Activated naive CD8-positive, alpha-beta T cell treated with anti-CD3 and anti-CD28 coated beads, Interleukin-2, amount 50 U/mL, for 16 hours (primary cell): ENCODE measurements at regions not wholly inside any gene's neighbourhood (a gene's known extent, or its start where the extent isn't known, plus 50 kb on each side); places are given as distances from the start of the nearest gene placed in this dataset.

Experiments
- DNase-seq: peaks from one replicate; pipeline ENCODE4 v3.0.0-alpha.2; 2020; ENCODE audit warnings: low read depth, low spot score

DNA sequence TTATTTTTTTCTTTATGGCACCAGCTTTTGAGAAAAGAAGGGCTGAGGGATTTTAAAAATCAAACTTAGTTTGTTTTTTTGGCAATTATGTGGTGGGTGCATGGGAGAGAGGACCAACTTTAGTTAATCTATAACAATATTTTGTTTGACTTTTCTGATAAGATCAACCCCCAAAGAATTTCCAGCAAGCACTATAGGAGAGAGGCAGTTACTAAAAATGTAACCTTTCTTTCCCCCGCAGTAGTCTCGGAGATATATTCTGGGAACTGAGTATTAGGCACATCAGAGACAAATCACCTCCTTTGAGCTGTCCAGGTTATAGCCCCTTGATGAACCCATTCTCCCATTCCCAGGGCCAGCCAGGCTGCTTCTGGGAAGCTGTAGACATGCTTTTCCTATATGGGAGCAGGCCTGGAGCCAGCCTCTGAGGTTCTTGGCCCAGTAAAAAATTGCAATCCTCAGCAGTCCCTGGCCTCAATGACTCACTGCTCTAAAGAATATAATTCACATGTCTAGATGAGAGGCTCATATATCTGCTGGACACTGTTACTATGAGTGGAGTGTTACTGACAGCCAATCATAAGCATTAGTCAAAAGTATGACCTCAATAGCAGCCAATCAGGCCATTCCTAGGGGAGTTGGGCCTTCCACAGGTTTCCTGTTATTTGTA, 138.3 kb upstream of the AGBL1 start:
- no peak for DNase-seq

DNA sequence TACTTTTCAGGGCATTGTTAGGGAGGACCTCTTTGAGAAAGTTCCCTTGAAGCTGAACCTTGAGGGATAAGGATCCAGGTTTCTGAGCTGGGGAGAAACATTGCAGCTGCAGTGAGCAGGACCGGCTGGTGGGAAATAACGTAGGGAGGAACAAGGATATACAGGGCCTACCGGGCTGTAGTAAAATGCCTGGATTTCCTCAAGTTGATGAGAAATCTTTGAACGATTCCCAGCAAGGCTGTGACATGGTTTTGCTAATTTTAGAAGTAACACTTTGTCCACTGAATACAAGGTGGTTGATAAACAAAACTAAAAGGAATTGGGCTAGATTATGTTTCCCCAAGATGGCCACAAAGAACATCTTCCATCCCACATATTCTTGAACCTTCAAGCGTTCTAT, 137.0 kb upstream of the AGBL1 start:
- no peak for DNase-seq

DNA sequence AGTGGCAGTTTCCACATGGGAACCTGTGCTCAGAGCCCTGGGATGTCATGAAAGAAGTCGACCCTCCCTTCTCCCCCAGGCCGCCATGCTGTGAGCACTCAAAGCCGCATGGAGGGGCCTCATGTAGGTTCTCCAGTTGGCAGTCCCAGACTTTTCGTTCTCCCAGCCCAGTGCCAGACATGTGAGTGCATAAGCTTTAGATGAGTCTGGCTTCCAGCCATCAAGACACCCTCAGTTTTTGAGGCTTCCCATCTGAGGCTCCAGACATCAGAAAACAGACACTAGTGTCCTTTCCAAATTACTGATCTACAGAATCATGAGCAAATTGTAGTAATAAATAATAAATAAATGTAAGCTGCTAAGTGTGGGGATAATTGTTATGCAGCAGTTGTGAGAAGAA, 136.5 kb upstream of the AGBL1 start:
- no peak for DNase-seq

DNA sequence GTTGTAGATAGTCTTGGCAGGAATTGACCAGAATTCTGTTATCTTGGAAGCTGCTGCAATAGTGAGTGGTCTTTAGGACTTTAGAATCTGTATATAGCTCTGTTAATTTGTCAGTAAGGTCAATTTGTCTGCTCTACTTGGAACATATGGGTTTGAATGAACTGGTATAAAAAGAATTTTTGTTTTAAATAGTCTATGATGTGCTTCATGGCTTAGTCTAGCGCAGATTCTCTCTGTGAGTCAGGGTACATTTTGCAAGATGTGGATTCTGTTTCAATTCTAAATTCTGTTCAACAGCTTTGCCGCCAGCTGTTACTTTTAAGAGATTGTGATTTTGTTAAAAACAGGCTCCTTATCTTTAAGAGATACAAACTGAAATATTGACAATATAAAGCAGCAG, 135.9 kb upstream of the AGBL1 start:
- DNase-seq: no peak

DNA sequence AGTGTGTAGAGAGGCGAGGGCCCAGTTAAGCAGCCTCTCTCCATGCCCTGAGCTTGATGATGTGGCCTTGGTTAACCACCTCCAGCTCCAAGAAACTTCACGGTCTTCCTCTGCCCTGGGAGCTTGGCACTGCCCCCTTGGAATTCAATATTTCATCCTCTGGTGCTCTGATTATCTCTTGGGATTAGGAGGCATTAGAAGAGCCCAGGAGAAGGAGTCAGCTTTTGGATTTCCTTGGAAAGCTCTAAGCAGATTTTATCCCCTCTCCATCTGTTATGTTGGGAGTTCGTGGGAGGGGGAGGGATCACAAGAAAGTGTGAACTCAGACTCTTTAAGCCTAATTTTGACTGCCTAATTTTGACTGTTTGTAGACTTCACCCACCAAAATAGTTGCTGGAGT, 132.7 kb upstream of the AGBL1 start:
- no peak for DNase-seq

DNA sequence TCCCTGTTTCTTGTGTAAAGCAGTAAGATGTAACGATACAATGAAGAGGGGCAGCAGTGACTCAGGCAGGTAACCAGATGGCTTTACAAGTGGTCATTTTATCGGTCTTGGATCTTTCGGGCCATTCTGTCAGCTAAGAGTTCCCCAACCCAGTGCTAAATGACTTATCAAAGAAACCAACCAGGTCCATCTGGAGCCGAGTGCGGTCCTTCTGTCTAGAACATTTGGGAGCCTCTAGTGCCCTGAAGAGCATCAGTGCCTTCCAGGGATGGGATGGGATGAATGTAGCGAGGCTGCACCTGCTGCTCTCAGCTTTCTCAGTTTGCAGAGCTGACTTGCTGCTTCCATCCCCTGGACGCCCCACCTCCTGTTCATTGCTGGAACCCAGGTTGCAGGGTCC, 131.7 kb upstream of the AGBL1 start:
- DNase-seq: no peak

DNA sequence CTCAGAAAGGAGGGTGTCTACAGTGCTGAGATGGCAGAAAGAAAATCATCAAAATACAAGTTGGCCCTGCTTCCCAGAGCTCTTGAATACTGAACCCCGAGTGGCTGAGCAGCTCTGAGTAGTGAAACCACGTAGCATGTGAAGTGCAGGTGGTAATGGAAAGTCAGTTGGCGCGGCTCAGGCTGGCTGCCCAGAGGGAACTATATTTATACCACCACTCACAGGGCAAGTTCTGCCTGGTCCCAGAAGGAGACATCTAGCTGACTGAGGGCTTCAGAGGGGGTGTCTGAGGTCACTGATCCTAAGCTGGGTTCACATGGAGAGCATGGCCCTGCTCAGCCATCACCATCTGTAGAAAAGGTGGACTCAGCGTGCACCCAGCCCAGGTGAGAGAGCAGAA, 129.6 kb upstream of the AGBL1 start:
- DNase-seq: no peak

DNA sequence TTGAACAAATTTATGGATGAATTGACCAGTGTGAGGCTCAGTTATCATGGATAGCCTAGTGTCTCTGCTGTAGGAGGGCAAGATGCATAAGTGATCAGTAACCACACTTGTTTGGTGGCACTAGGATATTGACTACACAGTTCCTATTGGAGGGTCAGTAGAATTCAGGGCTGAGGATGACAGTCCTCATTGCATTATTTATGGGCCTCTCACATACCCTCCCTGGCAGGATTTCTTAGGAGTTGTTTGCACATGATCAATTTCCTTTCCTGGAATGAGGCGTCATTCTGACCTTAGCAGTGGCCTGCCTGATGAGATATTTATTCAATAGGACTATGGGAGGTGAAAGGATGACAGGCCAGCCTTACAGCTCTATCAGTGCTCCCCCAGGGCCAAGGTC, 125.1 kb upstream of the AGBL1 start:
- DNase-seq: no peak

DNA sequence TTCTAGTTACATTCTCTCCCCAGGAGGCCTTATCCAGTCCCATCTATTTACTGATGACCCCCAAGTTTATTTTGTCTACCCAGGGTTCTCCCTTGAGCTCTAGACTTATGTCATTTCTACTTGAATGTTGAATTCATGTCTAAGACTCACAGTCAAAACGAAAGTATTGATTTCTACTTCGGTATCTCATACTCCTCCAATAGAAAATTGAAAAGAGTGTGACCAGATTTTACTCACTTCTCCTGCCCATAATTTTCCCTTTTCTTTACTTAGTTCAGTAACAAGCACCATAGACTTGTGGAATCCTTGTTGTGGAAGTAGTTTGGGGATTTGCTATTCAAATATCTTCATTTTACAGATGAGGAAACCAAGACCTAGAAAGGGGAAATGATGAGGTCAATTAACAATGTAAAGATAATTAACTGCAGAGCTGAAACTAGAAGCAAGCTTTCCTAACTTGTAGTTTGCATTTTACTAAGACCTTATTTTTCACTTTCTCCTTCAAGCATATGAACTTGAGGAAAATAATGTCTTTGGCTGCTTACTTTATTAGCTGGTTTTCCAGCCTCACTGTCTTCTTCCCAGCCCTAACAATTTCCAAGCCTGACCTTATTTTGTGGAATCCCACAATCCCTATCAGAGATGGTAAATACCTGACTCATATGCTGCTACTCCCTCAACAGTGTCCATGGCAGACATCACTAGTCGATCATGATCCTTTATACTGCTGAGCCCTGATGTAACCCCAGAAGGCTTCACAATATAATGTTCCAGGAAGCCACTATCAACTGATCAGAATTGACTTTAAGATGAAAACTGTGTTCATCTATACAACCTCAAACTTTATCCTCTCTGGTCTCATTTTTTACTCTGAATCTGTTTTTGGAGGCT, 123.9 kb upstream of the AGBL1 start:
- no peak for DNase-seq

DNA sequence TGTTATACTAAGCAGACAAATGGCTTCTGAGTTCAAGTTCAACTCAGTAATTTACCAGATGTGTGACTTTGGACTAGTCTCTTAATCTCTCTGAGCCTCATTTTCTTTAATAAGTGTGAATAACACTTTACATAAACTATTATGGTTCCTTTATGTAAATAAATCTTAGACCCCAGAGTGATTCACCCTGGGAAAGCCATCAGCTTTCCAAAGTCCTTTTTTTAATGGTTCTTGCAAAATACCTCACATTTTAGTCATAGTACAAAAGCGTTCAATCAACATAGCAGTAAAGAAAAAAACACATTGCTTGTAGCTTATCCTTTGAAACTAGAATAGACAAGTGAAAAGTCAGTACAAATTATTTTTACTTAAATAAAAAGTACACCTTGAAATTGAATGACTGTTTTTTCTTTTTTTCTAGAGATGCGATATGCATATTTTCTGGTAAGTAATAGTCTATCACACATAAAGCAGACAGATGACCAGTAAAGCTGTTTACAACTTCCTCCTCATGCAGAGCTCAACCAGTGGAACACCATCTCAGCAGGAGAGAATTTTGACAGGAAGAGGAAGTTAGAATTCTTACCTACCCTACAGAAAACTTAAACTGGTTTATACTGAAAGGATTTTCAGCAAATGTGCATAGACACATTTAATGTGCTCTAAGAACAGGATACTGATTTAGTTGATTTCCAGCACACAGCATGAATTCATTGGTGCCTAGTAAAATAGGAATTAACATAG, 123.0 kb upstream of the AGBL1 start:
- no peak for DNase-seq

DNA sequence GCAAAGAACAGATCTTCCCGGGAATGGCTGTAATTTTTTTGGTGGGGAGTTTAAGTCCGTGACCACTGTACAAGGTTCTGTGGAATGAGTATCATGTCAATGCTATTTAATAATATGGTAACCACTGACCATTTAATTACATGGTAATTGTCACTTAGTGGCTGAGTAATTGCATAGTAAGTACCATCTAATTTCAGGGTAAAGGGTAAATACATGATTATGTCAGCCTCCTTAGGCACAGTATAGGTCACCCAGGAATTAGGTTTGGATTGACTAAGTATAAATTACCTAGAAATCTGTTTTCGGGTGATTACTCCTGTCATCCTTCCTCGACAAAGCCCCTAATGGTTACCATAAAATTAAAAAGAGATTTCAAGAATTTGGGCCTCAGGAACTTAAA, 120.1 kb upstream of the AGBL1 start:
- DNase-seq: no peak

DNA sequence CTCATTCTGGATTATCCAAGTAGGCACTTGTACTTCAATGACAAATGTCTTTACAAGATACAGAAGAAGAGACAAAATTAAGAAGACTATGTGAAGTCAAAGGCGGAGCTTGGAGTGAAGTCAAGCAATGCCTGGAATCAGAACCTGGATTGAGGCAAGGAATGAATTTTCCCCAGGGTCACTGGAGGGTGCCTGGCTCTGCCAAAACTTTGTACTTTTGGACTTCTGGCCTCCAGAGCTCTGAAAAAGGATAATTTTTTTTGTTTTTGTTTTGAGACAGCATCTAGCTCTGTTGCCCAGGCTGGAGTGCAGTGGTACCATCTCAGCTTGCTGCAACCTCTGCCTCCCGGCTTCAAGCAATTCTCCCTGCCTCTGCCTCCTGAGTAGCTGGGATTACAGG, 119.3 kb upstream of the AGBL1 start:
- DNase-seq: no peak

DNA sequence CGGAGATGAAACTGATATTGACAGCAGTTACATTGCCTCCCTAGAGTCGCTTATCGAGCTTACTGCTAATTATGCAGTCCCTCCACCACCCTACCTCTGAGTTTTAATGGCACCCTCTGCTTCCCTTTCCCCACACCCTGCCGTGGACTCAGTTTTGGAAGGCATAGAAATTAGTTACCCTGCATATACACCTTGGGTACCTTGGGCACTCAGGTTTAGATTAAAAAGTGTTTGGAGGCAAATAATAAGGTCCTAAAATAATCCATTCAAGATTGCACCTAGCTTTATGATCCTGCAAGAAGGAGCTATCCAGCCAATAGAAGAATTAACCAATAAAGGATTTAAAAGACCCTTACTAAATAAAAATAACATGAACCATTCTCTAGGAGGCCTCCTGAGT, 117.8 kb upstream of the AGBL1 start:
- no peak for DNase-seq

DNA sequence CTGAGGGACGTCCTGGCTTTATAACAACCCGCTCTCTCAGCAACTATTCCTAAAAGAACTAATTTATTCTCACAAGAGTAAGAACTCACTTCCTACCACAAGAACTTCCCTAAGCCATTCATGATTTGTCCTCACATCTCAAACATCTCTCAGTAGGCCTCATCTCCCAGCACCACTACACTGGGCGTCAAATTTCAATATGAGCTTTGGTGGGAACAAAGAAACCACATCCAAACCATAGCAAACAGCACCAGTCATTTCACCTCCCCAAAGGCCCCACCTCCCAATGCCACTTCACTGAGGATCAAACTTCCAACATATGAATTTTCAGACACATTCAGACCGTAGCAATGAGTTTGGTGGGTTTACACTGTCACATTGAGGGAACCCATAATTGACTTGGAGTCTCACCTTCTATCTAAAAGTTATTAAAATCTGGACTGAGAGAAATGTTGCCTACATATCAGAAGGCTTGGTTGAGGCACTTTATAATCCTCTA, 116.4 kb upstream of the AGBL1 start:
- no peak for DNase-seq

DNA sequence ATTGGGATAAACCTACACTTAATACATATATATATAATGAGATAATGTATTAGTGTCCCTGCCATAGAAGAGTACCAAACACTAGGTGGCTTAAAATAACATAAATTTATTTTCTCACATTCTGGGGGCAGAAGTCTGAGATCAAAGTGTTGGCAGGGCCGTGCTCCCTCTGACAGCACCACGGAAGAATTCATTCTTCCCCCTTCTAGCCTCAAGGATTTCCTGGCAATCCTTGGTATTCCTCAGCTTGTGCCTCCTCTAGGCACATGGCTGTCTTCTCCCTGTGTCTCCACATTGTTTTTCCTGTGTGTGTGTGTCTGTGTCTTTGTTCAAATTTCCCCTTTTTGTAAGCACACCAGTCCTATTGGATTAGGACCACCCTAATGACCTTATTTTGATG, 115.2 kb upstream of the AGBL1 start:
- DNase-seq: no peak

DNA sequence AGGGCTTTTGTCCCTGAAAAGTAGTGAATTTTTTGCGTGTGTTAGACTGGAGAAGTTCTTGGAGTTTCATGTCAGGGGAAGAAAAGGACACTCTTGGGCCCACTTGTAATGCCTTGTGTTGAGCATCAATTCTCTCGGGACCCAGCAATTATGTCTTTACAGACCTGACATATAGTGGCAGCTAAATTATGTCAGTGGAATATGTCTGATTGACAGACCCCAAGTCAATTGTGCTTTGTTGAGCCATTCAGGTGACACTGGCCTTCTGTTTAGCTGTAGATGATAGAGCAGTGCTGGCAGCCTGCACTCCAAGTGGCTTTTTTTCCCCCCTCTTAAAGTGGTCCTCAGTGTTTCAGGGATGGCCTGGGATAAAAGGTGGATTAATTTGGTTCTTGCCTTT, 112.1 kb upstream of the AGBL1 start:
- no peak for DNase-seq

DNA sequence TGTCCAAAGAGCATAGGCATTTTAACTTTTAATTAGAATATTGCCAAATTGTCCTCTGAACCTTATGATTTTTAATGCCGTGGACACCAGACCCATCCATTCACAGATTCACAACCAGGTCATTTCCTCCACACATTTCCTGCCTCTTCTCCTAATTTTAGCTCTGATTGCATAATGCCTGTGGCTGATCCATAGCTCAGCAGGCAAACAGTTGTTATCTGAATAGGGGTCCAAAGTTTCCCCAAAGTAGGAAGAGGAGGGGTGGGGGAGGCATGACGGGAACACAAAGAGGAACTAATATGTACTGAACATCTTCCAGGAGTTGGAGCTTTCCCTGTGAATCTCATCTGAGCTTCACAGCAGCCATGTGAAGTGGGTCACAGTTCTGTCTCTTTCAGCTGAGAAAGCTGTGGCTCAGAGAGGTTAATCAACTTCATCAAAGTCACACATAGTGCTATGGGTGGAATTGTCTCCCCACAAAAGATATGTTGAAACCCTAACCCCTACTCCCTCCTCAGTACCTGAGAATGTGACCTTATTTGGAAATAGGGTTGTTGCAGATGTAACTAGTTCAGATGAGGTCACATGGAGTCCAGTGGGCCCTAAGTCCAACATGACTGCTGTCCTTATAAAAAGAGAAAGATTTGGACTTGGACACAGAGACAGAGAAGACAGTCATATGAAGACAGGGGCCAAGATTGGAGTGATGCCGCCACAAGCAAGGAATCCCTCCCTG, 106.7 kb upstream of the AGBL1 start:
- DNase-seq: no peak

DNA sequence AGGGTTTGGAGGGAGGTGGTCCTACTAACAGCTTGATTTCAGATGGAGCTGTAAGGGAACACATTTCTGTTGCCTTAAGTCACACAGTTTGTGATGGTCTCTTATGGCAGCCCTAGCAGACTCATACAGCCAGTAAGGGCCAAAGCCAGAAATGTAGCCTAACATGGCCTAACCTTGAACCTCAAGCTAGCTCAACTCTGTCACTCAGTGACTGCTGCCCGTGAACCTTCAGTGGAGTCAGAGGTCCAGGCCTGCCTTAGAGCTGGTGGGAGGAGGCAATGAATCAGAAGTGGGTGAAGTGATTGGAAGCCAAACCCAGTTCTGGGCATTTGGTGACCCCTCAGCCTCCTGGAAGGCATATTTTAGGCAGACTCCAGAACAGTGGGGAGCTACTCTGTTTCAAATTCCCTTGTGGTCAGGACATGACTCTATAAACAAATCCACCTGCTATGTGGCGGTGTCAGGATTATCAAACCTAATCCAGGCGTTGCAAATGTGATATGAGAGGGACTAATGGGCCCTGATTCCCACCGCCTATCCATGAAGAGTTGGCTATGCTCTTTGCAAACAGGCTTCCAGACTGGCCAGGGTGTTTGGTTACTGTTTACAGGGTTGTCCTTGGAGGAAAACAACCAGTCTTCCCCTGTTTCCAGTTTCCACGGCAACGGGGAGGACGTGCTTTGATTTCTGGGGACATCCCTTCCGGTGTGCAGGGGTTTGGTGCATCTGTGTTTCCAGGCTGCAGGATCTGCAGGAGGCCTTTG, 105.9 kb upstream of the AGBL1 start:
- no peak for DNase-seq

DNA sequence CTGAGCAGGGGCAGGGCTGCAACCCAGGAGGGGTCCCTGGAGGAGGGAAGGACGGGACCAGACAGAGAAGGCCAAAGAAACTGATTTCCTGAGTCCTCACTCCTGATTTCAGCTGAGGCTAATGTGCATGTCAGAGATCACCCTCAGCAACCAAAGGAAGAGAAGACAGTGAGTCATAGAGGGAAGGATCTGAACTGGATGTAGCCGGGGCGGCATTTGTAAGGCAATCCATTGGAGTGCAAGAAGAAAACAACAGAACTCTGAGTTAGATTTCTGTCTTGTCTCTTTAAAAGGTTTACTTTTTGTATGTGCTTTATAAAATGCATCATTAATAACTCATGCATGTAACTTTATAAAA, 105.3 kb upstream of the AGBL1 start:
- no peak for DNase-seq

DNA sequence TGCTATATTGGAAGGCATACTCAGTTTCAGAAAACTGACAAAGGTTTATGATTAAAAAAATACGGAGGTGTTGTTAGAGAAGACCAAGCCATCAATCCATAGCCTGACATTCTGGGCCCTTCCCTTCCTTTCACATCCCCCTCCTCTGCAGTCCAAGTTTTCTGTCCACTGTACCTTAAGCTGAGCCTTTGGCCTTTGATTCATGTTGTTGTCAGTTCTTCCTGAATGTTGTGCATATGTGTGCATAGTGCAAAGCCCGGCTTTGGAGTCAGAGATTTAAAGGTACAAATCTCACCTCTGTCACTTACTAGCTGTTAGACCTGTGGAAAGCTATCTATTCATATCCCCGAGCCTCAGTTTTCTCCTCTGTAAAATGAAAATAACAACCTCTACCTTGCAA, 104.9 kb upstream of the AGBL1 start:
- no peak for DNase-seq

DNA sequence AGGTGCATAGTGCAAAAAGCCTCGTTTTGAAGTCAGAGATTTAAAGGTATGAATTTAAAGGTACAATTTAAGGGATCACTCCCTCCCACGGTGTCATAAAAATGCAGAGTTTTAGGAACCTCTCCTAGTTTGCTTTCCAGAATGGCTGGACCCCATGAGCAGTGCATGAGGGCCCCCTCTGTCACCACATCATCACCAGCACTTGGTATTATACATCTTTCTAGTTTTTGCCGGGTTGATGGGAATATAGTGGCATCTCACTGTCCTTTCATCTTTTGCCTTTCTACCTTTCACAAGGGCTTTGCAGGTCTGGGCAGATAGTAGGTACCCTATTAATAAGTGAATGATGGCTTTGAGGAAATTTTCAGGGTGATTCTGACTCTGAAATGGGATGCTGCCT, 103.6 kb upstream of the AGBL1 start:
- no peak for DNase-seq
